Natural killer cell treated with Interleukin-12 subunit alpha and Interleukin-12 subunit beta and Interleukin-15 and Interleukin-18, amount 100 ng/mL, for 72 hours (primary cell): ENCODE measurements at regions not wholly inside any gene's neighbourhood (a gene's known extent, or its start where the extent isn't known, plus 50 kb on each side); places are given as distances from the start of the nearest gene placed in this dataset.

ENCODE experiments used
- ATAC-seq, 2 donors: fragments of 150-1000 bp; cut with Tn5 transposase in 1 of 2; sonication (Bioruptor Pico), chemical (Tn5 transposase) in 1 of 2; 2 replicates each; pipeline ENCODE4 v1.10.0; 2021
- DNase-seq: peaks from one replicate; pipeline ENCODE4 v3.0.0; 2022; ENCODE audit warnings: low spot score
- H3K27ac Mint-ChIP-seq, 2 donors: 1 replicate in 1 of 2; 2 replicates in 1 of 2; pipeline ENCODE4 v1.8.0; 2022; ENCODE audit warnings: mixed read lengths in 2 of 2, mild to moderate bottlenecking in 1 of 2, moderate library complexity in 1 of 2
- H3K27me3 Mint-ChIP-seq, 2 donors: 1 replicate in 1 of 2; 2 replicates in 1 of 2; pipeline ENCODE4 v1.8.0; 2022; ENCODE audit warnings: mixed read lengths in 2 of 2
- H3K36me3 Mint-ChIP-seq: one replicate; pipeline ENCODE4 v1.8.0; 2022; ENCODE audit warnings: mixed read lengths
- H3K4me1 Mint-ChIP-seq, 2 donors: 1 replicate in 1 of 2; 2 replicates in 1 of 2; pipeline ENCODE4 v1.8.0; 2022; ENCODE audit warnings: low read depth in 2 of 2, mixed read lengths in 2 of 2, mild to moderate bottlenecking in 1 of 2
- H3K4me3 Mint-ChIP-seq: one replicate; pipeline ENCODE4 v1.8.0; 2022; ENCODE audit warnings: mixed read lengths
- H3K9me3 Mint-ChIP-seq: 2 replicates; pipeline ENCODE4 v1.8.0; 2022; ENCODE audit warnings: mixed read lengths

DNA sequence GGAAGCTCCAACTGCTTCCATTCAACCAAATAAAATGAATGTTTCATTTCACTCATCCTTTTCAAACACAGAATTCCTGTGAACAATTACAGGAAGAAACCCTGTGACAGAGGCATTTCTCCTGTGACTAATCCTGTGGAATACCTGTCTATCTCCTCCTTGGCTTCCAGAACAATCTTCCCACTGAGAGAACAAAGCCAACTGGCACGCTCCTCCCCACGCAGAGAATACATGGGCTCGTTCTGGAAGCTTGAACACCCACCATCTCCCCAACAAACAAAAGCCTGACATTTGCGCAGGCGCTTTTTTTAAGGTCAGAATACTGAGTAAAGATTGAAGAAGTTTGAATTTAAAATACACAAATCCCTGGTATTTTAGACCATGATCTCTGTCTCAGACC, 104.7 kb upstream of the SLC66A3 start:
- Mint-ChIP-seq H3K36me3 (no peaks in the 10 kb centered on the region), H3K27ac (no peak overlapping the region), H3K4me1 (no peaks in the 10 kb centered on the region), H3K27me3 (peaks cover 8% of the 10 kb centered on the region in 2 donors), H3K9me3 (no peaks in the 10 kb centered on the region), H3K4me3 (no peak overlapping the region)
- no peak for DNase-seq
- ATAC-seq, result no peak

DNA sequence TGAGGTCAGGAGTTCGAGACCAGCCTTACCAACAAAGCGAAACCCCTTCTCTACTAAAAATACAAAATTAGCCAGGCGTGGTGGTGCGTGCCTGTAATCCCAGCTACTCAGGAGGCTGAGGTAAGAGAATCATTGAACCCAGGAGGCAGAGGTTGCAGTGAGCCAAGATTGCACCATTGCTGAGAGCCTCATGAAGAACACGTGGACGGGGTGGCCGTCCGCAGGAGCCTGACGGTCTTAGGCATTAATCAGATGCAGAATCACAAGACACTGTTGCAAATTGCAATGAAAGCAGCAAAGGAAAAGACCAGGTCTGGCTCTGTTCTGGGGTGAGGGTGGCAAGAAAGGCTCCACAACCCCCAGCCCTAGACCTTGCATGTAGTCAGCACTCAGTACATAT, 104.0 kb upstream of the SLC66A3 start:
- Mint-ChIP-seq H3K4me1 (no peaks in the 10 kb centered on the region), H3K27ac (no peak overlapping the region), H3K36me3 (no peaks in the 10 kb centered on the region), H3K4me3 (no peak overlapping the region), H3K27me3 (peaks cover 8% of the 10 kb centered on the region in 2 donors), H3K9me3 (no peaks in the 10 kb centered on the region)
- DNase-seq (no peak), ATAC-seq (no peak)

DNA sequence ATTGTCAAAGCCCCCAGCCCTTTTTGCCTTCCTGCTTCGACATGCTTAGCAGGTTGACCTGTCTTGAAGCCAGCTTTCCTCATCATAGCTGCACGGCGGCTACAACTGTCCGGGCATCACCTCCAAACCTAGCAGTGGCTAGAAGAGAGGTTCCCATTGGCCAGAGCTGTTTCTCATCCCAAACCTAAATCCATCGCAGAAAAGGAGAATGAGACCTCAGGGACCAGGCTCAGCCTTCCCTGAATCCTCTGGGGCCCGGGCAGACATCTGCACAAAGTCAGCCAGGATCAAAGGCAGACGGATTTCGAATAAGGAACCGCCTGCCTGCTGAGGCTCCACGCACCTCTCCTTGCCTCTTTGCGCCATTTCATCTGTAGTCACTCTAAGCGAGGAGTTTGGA, 101.7 kb upstream of the SLC66A3 start:
- H3K9me3 Mint-ChIP-seq, result no peaks in the 10 kb centered on the region
- H3K27ac Mint-ChIP-seq, result no peak overlapping the region
- peaks cover 13 to 23% of the 10 kb centered on the region in 2 donors for H3K27me3 Mint-ChIP-seq
- H3K4me1 Mint-ChIP-seq, result no peaks in the 10 kb centered on the region
- H3K36me3 Mint-ChIP-seq, result no peaks in the 10 kb centered on the region
- no peak for ATAC-seq
- DNase-seq, result no peak
- no peak overlapping the region for H3K4me3 Mint-ChIP-seq

DNA sequence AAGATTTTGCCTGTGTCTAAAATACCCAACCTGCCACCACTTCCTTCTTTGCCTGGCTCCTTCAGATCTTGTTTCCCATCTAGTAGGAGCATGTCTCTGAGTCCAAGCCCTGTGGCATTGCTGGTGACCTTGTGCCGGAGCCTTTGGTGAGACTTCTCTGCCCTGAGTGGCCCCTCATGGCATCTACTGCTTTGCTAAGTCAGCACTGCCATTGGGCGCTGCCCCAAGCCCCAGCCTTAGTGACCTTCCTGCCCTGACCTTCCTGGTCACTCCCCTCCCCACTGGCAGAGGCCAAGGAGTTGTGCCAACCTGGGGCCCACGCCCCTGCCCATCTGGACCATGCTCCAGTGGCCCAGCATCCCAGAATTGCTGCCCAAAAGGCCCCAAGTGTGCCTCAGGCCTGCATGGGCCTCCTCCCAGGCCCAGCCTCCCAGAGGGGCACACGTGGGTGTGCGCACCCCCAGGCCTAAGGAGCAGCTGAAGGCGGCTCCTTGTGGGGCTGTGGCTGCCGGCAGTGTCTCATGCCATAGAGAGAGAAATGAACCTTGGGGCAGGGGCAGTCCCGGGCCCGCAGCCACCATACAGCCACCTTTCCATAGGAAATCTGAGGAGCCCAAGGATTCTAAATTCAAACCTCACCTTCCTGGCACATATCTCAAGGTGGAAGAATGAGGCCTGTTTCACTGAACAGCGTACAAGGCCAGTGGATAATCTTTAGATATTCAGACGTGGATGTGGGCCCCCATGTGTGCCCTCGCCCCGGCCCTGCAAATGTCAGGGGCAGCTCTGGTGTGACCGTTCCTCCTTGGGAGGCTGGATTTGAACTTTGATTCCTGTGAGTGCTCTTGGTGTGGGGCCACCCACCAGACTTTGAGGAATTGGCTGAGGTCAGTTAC, 100.2 kb upstream of the SLC66A3 start:
- ATAC-seq (peak in 1 of 2 donors; percentile 34), DNase-seq (no peak)
- H3K27ac Mint-ChIP-seq, result no peak overlapping the region
- H3K4me1 Mint-ChIP-seq, result no peaks in the 10 kb centered on the region
- no peaks in the 10 kb centered on the region for H3K36me3 Mint-ChIP-seq
- peaks cover 12 to 19% of the 10 kb centered on the region in 2 donors for H3K27me3 Mint-ChIP-seq
- H3K9me3 Mint-ChIP-seq, result no peaks in the 10 kb centered on the region
- no peak overlapping the region for H3K4me3 Mint-ChIP-seq

DNA sequence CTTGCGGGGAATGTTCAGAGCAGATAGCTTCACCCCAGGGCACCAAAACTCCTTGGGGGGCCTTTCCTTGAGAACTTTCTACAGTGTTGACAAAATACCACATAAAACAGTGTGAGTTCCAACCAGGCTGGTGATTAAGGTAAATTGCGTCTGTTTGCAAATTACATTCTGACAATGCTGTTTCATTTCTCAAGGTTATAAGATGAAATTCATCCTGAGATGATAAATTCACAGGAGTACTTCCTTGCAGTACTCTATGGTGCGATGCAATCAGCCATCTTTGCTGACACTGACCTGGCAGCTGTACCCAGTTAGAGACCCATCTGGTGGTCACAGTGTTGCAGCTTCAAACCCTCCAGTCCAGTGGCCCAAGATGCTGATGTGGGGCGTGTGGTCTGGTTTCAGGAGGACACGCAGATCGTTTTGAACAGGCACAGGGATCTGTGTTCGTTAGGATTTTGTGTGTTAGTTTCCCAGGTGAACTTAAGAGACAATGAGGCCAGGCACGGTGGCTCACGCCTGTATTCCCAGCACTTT, 99.5 kb upstream of the SLC66A3 start:
- H3K4me3 Mint-ChIP-seq, result no peak overlapping the region
- DNase-seq, result no peak
- peaks cover 6% of the 10 kb centered on the region for H3K36me3 Mint-ChIP-seq
- peaks cover 10 to 24% of the 10 kb centered on the region in 2 donors for H3K27me3 Mint-ChIP-seq
- no peak overlapping the region for H3K27ac Mint-ChIP-seq
- peaks cover 3% of the 10 kb centered on the region for H3K9me3 Mint-ChIP-seq
- H3K4me1 Mint-ChIP-seq, result no peaks in the 10 kb centered on the region
- no peak for ATAC-seq

DNA sequence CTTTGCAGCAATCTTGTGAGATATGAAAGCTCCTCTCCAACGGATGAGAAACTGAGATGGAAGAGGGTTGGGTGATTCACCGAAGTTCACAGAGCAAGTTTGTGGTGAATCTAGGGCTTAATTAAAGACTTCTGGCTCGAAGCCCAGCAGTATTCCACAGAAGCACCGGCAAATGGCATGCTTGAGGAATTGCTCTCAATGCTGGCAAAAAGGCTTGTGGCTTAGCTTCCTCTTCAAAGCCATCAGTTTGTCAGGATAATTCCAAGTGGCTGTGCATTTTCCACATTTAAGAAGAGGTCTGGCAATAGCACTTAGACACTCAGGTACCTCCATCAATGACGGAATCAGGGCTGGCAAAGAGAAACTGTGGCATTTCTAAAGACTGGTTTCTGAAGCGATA, 98.7 kb upstream of the SLC66A3 start:
- Mint-ChIP-seq H3K4me1 (no peaks in the 10 kb centered on the region), H3K9me3 (peaks cover 6% of the 10 kb centered on the region), H3K36me3 (peaks cover 9% of the 10 kb centered on the region), H3K4me3 (no peak overlapping the region), H3K27ac (no peak overlapping the region), H3K27me3 (peaks cover 6 to 28% of the 10 kb centered on the region in 2 donors)
- ATAC-seq, result no peak
- DNase-seq, result no peak

DNA sequence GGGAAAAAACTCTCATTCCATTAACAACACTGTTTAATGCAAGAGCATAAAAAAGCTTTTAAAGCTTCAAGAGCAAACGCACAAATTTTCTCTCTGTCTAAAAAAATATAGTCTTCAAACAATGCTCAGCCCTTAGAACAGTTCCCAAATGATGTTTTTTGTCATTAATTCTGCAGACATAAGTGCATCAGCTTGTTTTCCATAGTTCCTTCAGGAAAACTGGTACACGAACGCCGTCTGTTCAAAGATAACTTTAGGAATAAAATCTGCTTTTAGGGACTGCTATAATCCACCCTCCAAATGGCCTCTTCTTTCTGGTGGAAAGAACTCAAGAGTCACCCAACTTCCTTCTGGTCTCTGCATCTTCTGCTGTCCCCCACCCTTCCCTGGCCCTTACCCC, 98.2 kb upstream of the SLC66A3 start:
- Mint-ChIP-seq H3K27me3 (peaks cover 6 to 28% of the 10 kb centered on the region in 2 donors), H3K4me1 (no peaks in the 10 kb centered on the region), H3K4me3 (no peak overlapping the region), H3K36me3 (peaks cover 9% of the 10 kb centered on the region), H3K27ac (no peak overlapping the region), H3K9me3 (peaks cover 6% of the 10 kb centered on the region)
- no peak for DNase-seq
- no peak for ATAC-seq

DNA sequence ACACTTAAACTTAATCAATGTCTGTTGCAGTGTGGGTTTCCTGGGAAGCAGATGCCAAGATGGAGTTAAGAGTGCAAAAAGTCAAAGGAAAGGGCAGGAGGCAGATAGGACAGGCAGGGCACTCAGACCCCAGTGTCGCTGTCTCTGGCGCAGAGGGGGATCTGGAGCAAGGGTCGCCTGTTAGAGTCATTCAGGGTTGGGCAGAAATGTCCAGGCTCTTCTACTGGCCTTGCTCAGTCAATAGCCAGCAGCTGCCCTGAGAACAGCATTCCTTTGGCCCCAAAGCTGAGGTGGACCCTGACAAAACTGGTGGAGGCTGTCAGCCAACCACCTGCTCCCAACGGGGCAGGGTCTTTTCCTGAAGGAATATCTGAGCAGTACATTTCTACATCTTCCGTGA, 97.1 kb upstream of the SLC66A3 start:
- DNase-seq (no peak), ATAC-seq (no peak)
- peaks cover 14 to 31% of the 10 kb centered on the region in 2 donors for H3K27me3 Mint-ChIP-seq
- no peaks in the 10 kb centered on the region for H3K4me1 Mint-ChIP-seq
- H3K36me3 Mint-ChIP-seq, result peaks cover 10% of the 10 kb centered on the region
- peaks cover 6% of the 10 kb centered on the region for H3K9me3 Mint-ChIP-seq
- H3K4me3 Mint-ChIP-seq, result no peak overlapping the region
- no peak overlapping the region for H3K27ac Mint-ChIP-seq

DNA sequence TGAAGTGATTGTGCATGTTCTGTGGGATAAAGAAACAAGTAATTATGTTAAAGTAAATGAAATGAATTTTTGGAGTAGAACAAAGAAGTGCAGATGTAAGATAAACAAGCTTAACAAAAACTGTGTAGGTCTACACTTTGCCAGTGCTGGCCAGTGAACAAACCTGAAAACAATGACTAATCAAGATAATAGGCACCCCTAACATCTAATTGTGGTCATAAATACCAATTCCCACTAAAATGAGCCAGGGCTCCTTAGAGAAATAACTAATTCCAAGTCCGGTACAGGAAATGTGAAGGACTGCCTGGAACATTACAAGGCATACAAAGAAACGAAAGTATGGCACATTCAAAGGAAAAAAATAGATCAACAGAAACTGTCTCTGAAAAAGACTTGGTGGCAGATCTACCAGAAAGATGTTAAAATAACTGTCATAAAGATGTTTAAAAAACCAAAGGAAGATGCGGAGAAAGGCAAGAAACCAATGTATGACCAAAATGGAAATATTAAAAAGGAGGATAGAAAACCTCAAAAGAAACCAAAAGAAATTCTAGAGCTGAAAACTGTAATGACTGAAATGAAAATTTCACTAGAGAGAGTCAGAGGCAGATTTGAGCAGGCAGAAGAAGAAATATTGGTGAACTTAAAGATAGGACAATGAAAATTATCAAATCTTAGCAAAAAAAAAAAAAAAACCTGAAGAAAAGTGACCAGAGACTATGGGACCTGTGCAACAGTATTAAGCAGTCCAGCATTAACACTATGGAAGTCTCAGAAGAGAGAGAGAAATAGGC, 94.7 kb upstream of the SLC66A3 start:
- DNase-seq (no peak), ATAC-seq (no peak)
- peaks cover 6% of the 10 kb centered on the region for H3K9me3 Mint-ChIP-seq
- no peak overlapping the region for H3K4me3 Mint-ChIP-seq
- H3K36me3 Mint-ChIP-seq, result peaks cover 13% of the 10 kb centered on the region
- H3K27me3 Mint-ChIP-seq, result peaks cover 24 to 47% of the 10 kb centered on the region in 2 donors
- no peaks in the 10 kb centered on the region for H3K4me1 Mint-ChIP-seq
- no peak overlapping the region for H3K27ac Mint-ChIP-seq

DNA sequence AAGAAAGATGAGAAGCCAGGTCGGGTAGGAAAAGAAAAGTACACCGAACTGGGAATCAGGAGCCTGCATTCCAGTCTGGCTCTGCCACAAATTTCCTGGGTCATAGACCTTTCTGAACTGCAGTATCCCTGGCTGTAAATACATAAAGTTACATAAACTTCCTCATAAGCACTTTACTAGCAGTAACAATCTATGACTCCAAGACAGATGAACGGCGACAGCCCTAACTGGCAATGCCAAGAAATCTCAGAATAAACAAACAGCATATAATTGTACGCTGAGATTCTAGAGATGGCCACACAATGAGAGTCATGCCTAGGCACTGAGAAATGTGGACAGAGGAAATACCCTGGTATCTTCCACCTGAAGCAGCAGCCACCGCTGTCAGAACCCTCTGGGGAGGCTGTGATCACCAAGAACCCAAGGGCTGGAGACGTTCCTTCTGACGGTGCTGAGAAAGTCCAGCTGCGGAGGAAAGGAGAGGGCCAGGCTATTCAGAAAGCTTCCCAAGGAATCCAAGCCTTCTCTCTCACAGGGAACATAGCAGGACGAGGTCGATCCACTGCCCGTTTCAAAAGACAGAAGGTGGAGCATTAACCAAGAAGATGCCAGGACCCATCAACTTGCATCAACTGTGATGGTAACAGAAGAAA, 89.3 kb upstream of the SLC66A3 start:
- ATAC-seq, result no peak
- H3K27ac Mint-ChIP-seq, result no peak overlapping the region
- peaks cover 5% of the 10 kb centered on the region for H3K36me3 Mint-ChIP-seq
- H3K27me3 Mint-ChIP-seq, result peaks cover 29 to 32% of the 10 kb centered on the region in 2 donors
- H3K4me3 Mint-ChIP-seq, result no peak overlapping the region
- peaks cover 1% of the 10 kb centered on the region for H3K9me3 Mint-ChIP-seq
- no peaks in the 10 kb centered on the region for H3K4me1 Mint-ChIP-seq
- no peak for DNase-seq

DNA sequence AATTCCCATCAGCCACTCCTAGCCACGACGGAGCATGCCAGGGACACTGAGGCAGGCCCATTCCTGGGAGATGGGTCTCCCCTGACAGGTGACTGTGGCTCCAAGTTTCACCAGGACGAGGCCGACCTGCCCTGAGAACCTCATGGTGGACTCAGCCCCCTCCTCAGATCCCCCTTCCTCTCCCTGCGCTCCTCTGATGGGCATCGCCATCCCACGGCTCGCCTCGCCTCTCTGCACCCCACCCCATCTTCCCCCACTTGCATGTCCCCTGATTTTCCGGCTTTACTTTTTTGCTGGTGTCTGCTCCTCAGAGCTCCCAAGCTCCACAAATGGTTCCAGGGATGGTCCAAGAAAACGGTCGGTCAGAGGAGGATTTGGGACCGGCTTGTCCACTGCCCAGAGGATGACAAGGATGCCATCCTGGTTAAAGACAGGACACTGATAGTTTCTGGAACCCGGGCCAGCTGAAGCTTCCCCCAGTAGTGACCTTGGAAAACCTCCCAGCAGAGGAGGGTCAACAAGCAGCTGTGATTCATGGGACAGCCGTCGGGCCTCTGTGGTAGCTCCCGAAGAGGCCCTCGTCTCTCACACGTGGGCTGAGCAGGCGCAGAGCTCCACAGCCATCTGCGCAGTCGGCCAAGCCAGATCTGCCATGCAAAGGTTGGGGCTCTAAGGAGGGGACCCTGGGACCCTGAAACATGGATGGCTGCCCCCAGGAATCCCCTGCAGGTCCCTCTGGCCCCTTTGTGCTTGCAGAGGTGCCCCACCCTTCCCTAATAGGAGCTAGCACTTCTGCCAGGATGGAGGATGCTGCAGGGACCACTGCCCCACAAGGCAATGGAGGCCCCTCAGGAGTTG, 87.8 kb upstream of the SLC66A3 start:
- H3K27me3 Mint-ChIP-seq, result peaks cover 29 to 34% of the 10 kb centered on the region in 2 donors
- DNase-seq (no peak), ATAC-seq (no peak)
- no peaks in the 10 kb centered on the region for H3K9me3 Mint-ChIP-seq
- H3K4me1 Mint-ChIP-seq, result no peaks in the 10 kb centered on the region
- peaks cover 4% of the 10 kb centered on the region for H3K36me3 Mint-ChIP-seq
- H3K27ac Mint-ChIP-seq, result no peak overlapping the region
- no peak overlapping the region for H3K4me3 Mint-ChIP-seq

DNA sequence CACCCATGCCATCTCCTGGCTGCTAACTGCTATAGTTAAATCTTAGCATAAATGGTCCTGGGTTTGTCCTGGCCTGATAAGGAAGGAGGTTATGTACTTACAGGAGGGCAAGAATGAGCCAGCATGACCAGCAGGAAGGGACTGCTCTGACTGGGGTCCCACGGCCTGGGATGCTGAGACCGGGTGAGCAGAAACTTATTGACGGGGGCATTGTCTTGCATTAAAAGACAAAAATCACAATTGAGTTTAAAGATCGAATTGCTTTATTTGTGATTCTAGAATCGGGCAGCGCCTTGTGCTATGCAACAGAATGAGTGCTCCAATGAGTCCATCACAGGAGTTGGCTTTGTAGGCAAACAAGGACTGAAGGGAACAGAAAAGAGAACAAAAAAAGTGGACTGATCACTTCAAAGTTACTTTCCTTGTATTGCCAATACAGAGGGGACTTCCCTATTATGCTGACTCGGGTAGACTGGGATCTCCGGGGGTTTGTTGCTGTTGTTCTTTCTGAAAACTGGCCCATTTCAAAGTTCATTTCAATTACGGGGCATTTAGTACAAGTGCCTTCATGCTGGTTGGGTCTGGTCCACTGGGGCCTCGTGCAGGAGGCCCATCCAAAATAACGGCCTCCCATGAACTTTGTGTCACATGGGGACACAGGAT, 87.1 kb upstream of the SLC66A3 start:
- Mint-ChIP-seq H3K4me3 (no peak overlapping the region), H3K36me3 (peaks cover 2% of the 10 kb centered on the region), H3K4me1 (no peaks in the 10 kb centered on the region), H3K9me3 (no peaks in the 10 kb centered on the region), H3K27me3 (peaks cover 26 to 35% of the 10 kb centered on the region in 2 donors), H3K27ac (no peak overlapping the region)
- no peak for DNase-seq
- no peak for ATAC-seq
